SU-DHL-6 (cell line): ENCODE measurements at regions not wholly inside any gene's neighbourhood (a gene's known extent, or its start where the extent isn't known, plus 50 kb on each side); places are given as distances from the start of the nearest gene placed in this dataset.

ENCODE experiments used
- EZH2phosphoT487 ChIP-seq: fragments of 200-600 bp; sonication (generic), shearing (Covaris generic); conservative IDR thresholded peaks from 2 replicates; pipeline ENCODE4 v1.6.1; 2018; ENCODE audit warnings: mild to moderate bottlenecking, antibody characterized with exemption, low read length, moderate library complexity, mixed read lengths
- TF ChIP-seq, protein P1 (sequence below): fragments of 200-600 bp; sonication (generic); IDR thresholded peaks from one replicate; pipeline ENCODE4 v1.5.1; 2017; ENCODE audit warnings: antibody characterized with exemption, mild to moderate bottlenecking, low read length, moderate library complexity; ENCODE audit not compliant: insufficient read depth, poor library complexity, severe bottlenecking

DNA sequence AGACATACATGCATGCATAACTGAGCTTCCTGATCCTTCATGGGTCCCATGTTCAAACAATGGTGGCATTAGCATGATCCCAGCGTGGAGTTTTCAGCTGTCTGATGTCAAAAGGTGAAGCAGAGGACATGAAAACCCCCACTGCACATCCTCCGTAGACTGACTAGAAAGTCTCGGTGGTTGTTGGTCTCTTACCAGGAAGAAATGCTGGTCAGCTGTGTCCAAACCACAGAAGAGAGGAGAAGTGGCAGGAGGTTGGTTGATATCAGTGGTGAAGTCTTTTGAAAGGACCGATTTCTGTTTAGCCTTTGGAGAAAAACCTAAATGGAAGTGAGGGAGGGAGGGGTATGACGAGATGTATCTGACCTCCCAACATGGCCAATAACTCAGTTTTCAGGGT is 201.9 kb downstream of the SPATA18 start:
- TF ChIP-seq, protein P1, sequence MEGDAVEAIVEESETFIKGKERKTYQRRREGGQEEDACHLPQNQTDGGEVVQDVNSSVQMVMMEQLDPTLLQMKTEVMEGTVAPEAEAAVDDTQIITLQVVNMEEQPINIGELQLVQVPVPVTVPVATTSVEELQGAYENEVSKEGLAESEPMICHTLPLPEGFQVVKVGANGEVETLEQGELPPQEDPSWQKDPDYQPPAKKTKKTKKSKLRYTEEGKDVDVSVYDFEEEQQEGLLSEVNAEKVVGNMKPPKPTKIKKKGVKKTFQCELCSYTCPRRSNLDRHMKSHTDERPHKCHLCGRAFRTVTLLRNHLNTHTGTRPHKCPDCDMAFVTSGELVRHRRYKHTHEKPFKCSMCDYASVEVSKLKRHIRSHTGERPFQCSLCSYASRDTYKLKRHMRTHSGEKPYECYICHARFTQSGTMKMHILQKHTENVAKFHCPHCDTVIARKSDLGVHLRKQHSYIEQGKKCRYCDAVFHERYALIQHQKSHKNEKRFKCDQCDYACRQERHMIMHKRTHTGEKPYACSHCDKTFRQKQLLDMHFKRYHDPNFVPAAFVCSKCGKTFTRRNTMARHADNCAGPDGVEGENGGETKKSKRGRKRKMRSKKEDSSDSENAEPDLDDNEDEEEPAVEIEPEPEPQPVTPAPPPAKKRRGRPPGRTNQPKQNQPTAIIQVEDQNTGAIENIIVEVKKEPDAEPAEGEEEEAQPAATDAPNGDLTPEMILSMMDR: no peak
- TF ChIP-seq EZH2phosphoT487: no peak
